ENCODE measurements at regions not wholly inside any gene's neighbourhood (a gene's known extent, or its start where the extent isn't known, plus 50 kb on each side); places are given as distances from the start of the nearest gene placed in this dataset.

DNA sequence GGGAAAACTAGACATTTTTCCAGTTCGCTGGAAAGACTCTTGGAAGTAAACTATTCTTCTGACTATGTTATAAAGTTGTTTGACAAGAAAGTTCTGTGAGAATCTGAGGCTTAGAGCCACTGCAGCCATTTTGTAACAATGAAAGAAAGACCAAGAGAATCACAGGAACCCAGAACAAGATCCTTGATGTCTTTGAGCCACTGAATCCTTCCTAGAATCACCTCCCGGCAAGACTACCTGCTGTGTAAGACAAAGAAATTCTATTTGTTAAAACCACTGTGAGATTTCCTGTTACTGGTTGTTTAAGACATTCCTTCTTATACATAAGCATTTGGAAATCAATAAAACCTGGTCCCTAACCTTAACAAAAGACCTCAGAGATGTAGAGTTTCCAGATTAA, 175.7 kb upstream of the RASGEF1B start:
- H3K9me3 ChIP-seq (replicated peaks; ENCODE audit: low read length) = no peaks in the 10 kb centered on the region
- H3K4me1 ChIP-seq (ENCODE audit: control insufficient read depth, insufficient read depth, low read length) = peaks cover 6% of the 10 kb centered on the region
- H3K36me3 ChIP-seq (ENCODE audit: insufficient read depth, low read length) = no peaks in the 10 kb centered on the region
- H3K4me2 ChIP-seq (ENCODE audit: low read length) = no peak overlapping the region
- H3K4me3 ChIP-seq (ENCODE audit: low read length) = no peak overlapping the region
- peaks cover 4% of the 10 kb centered on the region for H3K27me3 ChIP-seq (ENCODE audit: control insufficient read depth, insufficient read depth, low read length)
- H3K9ac ChIP-seq (ENCODE audit: low read depth, low read length) = no peak overlapping the region

DNA sequence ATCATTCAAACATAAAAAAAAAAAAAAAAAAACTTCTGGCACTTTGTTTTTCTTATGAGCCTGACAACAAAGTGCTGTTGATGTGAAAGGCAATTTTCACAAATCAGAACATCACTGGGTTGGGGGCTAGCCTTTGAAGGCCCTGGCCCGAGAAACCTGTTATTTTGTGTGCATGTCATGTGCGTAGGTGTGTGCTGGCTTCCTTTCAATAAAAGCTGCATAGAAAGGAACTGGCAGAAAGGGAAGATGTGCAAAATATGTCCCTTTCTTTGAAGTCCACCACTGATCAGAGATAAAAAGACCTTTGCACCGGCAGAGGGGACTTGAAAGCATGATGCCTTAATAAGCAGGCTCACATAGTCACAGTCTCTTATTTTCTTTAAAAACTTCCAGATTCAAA, 170.8 kb upstream of the RASGEF1B start:
- Histone ChIP-seq H3K9ac (ENCODE audit: low read depth, low read length) (no peak overlapping the region), H3K4me3 (ENCODE audit: low read length) (no peak overlapping the region), H3K4me2 (ENCODE audit: low read length) (no peak overlapping the region), H3K27me3 (ENCODE audit: control insufficient read depth, insufficient read depth, low read length) (peaks cover 8% of the 10 kb centered on the region), H3K4me1 (ENCODE audit: control insufficient read depth, insufficient read depth, low read length) (no peaks in the 10 kb centered on the region), H3K36me3 (ENCODE audit: insufficient read depth, low read length) (no peaks in the 10 kb centered on the region), H3K9me3 (replicated peaks; ENCODE audit: low read length) (no peaks in the 10 kb centered on the region)

DNA sequence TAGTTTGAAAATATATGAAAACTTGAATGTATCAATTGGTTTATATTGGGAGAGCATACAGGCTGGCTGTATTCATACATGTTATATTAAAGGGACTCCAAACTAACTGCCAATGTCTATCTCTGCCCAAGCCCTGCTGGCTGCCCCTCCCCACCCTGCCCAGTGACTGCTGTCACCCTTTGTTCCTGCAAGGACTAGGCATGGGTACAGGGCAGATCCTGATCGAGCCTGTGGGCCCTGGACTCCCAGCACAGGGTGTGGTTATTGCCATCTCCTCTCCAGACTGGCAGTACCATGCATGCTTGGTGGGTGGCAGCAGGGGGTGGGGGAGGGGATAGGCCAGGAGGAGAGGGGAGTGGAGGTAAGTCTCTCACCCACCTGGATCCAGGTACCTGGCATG, 167.5 kb upstream of the RASGEF1B start:
- no peak overlapping the region for H3K4me2 ChIP-seq (ENCODE audit: low read length)
- H3K27me3 ChIP-seq (ENCODE audit: control insufficient read depth, insufficient read depth, low read length) = peaks cover 3% of the 10 kb centered on the region
- H3K9ac ChIP-seq (ENCODE audit: low read depth, low read length) = no peak overlapping the region
- no peaks in the 10 kb centered on the region for H3K9me3 ChIP-seq (replicated peaks; ENCODE audit: low read length)
- H3K36me3 ChIP-seq (ENCODE audit: insufficient read depth, low read length) = no peaks in the 10 kb centered on the region
- H3K4me1 ChIP-seq (ENCODE audit: control insufficient read depth, insufficient read depth, low read length) = no peaks in the 10 kb centered on the region
- H3K4me3 ChIP-seq (ENCODE audit: low read length) = no peak overlapping the region

DNA sequence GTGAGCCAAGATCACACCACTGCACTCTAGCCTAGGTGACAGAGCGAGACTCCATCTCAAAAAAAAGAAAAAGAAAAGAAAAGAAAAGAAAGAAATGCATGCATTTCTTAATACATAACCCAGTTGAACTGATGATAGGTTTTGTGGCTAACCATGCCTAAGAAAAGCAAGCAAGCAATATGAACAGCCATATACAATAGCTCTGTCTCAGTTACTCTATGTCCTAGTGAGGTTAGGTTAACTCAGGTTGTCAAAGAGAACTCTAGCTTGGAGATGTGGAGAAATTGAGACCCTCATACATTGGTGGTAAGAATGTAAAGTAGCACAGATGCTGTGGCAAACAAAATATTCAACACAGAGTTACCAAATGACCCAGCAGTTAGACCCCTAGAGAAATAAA, 167.0 kb upstream of the RASGEF1B start:
- Histone ChIP-seq H3K4me1 (ENCODE audit: control insufficient read depth, insufficient read depth, low read length) (no peaks in the 10 kb centered on the region), H3K9ac (ENCODE audit: low read depth, low read length) (no peak overlapping the region)

DNA sequence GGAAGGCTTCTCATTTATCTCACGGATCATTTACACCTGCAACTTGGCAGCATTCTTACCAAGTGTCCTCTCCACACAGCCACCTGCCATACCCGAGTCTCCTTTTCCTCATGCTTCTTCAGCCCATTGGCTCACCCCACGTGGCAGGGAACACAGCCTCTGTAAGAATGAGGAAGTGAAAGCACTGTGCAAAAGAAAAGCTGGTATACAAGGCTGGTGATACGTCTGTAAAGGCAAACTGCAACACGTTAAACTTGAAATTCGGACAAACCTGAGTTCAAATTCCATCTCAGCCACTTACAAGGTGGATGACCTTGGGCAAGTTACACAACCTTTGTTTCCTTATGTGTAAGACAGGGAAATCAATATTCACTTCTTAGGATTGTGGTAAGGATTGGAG, 164.0 kb upstream of the RASGEF1B start:
- H3K27me3 ChIP-seq (ENCODE audit: control insufficient read depth, insufficient read depth, low read length) = no peaks in the 10 kb centered on the region
- H3K36me3 ChIP-seq (ENCODE audit: insufficient read depth, low read length) = no peaks in the 10 kb centered on the region
- H3K9ac ChIP-seq (ENCODE audit: low read depth, low read length) = no peak overlapping the region
- no peak overlapping the region for H3K4me2 ChIP-seq (ENCODE audit: low read length)
- H3K4me3 ChIP-seq (ENCODE audit: low read length) = no peak overlapping the region
- H3K4me1 ChIP-seq (ENCODE audit: control insufficient read depth, insufficient read depth, low read length) = peaks cover 19% of the 10 kb centered on the region
- no peaks in the 10 kb centered on the region for H3K9me3 ChIP-seq (replicated peaks; ENCODE audit: low read length)

More for the DNA sequence above, 167.0 kb upstream of the RASGEF1B start:
- Histone ChIP-seq H3K36me3 (ENCODE audit: insufficient read depth, low read length) (no peaks in the 10 kb centered on the region), H3K4me3 (ENCODE audit: low read length) (no peak overlapping the region), H3K9me3 (replicated peaks; ENCODE audit: low read length) (no peaks in the 10 kb centered on the region), H3K4me2 (ENCODE audit: low read length) (no peak overlapping the region), H3K27me3 (ENCODE audit: control insufficient read depth, insufficient read depth, low read length) (peaks cover 3% of the 10 kb centered on the region)

DNA sequence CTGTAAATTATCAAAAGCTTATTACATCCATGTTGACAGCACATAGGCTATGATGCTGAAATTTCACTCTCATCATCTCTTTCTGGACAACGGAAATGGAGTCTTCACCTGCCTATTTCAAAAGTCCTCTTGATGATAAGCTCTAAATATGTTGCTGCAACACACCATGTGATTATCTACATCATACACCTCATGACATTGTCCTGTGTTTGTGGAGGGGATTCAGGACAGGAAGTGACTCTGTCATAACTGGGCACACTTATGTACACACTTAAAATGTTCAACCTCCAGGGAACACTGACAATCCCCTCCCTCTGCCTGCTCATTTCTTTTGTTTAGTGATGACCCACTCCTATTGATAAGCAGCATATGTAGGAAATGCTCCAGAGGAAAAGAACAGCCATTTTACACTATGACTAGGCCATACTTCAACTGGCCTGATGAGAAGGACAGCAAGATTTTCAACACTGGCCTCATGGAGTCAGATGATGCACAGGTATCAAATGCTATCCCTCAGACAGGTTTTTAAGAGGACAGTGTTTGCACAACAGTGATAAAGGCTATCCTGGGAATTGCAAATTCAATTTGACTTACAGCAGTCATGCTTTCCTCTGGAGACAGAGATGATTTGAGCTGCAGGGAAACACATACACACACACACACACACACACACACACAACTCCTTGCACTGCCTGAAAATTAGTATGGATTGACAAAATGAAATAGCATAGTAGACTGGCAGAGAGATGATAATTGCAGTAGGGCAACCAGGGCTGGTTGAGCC, 163.3 kb upstream of the RASGEF1B start:
- Histone ChIP-seq H3K27me3 (ENCODE audit: control insufficient read depth, insufficient read depth, low read length) (no peaks in the 10 kb centered on the region), H3K4me1 (ENCODE audit: control insufficient read depth, insufficient read depth, low read length) (peaks cover 19% of the 10 kb centered on the region), H3K4me3 (ENCODE audit: low read length) (no peak overlapping the region), H3K36me3 (ENCODE audit: insufficient read depth, low read length) (no peaks in the 10 kb centered on the region), H3K4me2 (ENCODE audit: low read length) (no peak overlapping the region), H3K9me3 (replicated peaks; ENCODE audit: low read length) (no peaks in the 10 kb centered on the region), H3K9ac (ENCODE audit: low read depth, low read length) (no peak overlapping the region)

DNA sequence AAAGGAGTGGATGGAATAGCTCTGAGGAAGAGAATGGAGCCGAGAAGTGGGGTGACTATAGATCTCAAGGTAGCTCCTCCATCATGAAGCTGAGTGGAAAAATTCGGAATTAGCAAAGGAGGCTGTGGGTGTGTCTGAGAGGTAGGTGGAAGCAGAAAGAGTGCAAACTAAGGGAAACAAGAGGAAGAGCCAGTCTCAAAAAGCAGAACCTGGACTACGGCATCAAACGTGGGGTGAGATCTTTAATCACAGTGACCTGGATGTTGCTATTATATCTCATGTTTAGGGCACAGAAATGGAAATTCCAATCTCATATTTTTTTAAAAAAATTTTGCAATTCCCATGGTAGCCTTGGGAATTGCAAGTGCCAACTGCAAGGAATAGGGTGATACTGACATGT, 162.5 kb upstream of the RASGEF1B start:
- H3K36me3 ChIP-seq (ENCODE audit: insufficient read depth, low read length) = no peaks in the 10 kb centered on the region

DNA sequence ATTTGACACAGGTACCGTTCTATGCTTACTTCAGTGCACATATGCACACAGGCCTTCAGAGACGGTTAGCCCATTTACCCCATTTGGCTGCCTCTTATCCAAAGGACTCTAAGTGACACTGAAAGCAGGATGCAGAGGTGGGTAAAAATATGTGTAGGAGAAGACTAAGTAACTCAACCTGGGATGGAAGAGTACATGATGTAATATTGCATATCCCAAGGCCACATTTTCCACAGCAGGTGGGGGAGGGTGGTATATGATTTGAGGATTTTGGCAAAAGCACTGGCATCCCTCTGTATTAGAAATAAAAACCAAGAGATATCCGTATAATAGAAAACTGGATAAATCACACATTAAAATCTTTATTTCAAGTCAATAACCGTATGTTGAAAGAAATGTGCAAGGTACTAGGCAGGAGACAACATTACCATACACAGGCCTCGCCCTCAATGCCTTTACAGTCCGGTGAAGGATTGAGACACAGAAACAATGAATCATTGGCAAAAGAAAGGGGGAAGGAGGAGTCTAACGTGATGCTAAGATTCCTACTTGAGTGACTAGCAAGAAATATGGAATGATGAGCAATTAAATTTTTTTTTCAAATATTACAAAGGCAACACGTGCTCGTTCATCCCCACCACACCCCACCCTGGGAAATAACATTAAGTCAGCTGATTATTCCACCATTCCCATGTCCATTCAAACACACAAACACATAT, 161.0 kb upstream of the RASGEF1B start:
- Histone ChIP-seq H3K9ac (ENCODE audit: low read depth, low read length) (peak overlapping the region; percentile 6), H3K36me3 (ENCODE audit: insufficient read depth, low read length) (no peaks in the 10 kb centered on the region), H3K9me3 (replicated peaks; ENCODE audit: low read length) (no peaks in the 10 kb centered on the region), H3K4me3 (ENCODE audit: low read length) (no peak overlapping the region), H3K27me3 (ENCODE audit: control insufficient read depth, insufficient read depth, low read length) (no peaks in the 10 kb centered on the region), H3K4me1 (ENCODE audit: control insufficient read depth, insufficient read depth, low read length) (peaks cover 19% of the 10 kb centered on the region), H3K4me2 (ENCODE audit: low read length) (peak overlapping the region; percentile 33)

More for the DNA sequence above, 162.5 kb upstream of the RASGEF1B start:
- no peak overlapping the region for H3K4me2 ChIP-seq (ENCODE audit: low read length)
- no peak overlapping the region for H3K9ac ChIP-seq (ENCODE audit: low read depth, low read length)
- H3K4me1 ChIP-seq (ENCODE audit: control insufficient read depth, insufficient read depth, low read length) = peaks cover 19% of the 10 kb centered on the region
- no peaks in the 10 kb centered on the region for H3K9me3 ChIP-seq (replicated peaks; ENCODE audit: low read length)
- no peak overlapping the region for H3K4me3 ChIP-seq (ENCODE audit: low read length)
- H3K27me3 ChIP-seq (ENCODE audit: control insufficient read depth, insufficient read depth, low read length) = no peaks in the 10 kb centered on the region

DNA sequence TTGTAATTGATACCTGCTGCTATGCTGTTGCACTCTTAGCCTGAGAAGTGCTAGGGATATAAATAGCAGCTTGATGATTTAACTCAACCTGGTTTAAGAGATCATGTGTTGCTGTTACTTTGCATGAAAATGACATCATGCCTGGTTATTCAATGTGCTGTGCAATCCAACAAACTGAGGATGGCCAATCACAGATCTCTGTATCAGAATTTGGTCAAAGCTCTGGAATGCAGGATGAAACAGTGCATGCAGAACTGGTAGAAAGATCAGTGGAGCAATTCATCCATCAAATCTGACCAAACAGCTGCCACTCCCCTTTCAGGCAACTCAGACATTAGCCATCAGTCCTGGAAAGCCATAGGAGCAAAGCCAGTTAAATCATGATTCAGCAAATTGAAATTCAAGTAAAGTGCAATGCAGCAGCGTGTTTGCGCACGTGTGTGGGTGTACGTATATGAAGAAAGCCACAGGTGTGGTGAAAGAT, 160.3 kb upstream of the RASGEF1B start:
- Histone ChIP-seq H3K9me3 (replicated peaks; ENCODE audit: low read length) (no peaks in the 10 kb centered on the region), H3K4me3 (ENCODE audit: low read length) (no peak overlapping the region), H3K27me3 (ENCODE audit: control insufficient read depth, insufficient read depth, low read length) (no peaks in the 10 kb centered on the region), H3K9ac (ENCODE audit: low read depth, low read length) (peak overlapping the region; percentile 6), H3K4me1 (ENCODE audit: control insufficient read depth, insufficient read depth, low read length) (peaks cover 19% of the 10 kb centered on the region), H3K36me3 (ENCODE audit: insufficient read depth, low read length) (no peaks in the 10 kb centered on the region), H3K4me2 (ENCODE audit: low read length) (peak overlapping the region; percentile 33)

DNA sequence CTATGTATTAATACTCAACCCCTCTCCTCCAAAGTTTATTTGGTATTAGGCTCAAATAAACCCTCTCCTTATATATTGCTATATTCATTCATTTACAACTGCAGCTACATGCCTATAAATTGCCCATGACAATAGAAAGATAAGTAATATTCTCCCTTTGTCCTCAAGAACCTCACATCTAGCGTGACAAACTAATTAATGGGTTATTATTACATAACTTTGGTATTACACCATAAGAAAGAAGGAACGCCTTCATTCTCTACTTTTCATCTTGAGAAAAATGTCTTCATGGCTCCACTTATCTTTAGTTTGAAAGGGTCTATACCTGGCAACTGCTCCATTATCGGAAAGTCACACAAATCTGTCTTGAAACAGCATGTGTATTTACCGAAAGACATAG, 157.7 kb upstream of the RASGEF1B start:
- no peaks in the 10 kb centered on the region for H3K36me3 ChIP-seq (ENCODE audit: insufficient read depth, low read length)

DNA sequence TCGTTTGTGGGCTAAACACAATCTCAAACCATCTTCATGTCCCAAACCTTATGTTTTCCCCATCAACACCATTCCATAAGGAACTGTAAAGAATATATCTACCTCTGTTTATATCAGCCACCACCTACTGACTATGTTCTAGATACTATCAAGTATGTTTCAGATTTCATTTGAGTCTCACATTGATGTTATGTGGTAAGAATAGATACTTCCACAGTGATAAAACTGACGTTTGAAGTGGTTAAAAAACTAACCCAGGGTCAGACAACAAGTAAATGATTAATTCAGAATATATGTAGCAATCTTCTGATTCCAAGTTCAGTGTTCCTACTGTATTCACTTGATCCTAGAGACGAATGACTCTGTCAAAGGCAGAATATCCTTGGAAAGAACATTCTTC, 156.8 kb upstream of the RASGEF1B start:
- H3K4me1 ChIP-seq (ENCODE audit: control insufficient read depth, insufficient read depth, low read length) = peaks cover 19% of the 10 kb centered on the region

More for the DNA sequence above, 157.7 kb upstream of the RASGEF1B start:
- no peak overlapping the region for H3K4me2 ChIP-seq (ENCODE audit: low read length)
- H3K9ac ChIP-seq (ENCODE audit: low read depth, low read length) = no peak overlapping the region
- no peaks in the 10 kb centered on the region for H3K27me3 ChIP-seq (ENCODE audit: control insufficient read depth, insufficient read depth, low read length)
- H3K9me3 ChIP-seq (replicated peaks; ENCODE audit: low read length) = no peaks in the 10 kb centered on the region
- peaks cover 19% of the 10 kb centered on the region for H3K4me1 ChIP-seq (ENCODE audit: control insufficient read depth, insufficient read depth, low read length)
- H3K4me3 ChIP-seq (ENCODE audit: low read length) = no peak overlapping the region

More for the DNA sequence above, 156.8 kb upstream of the RASGEF1B start:
- H3K9me3 ChIP-seq (replicated peaks; ENCODE audit: low read length) = no peaks in the 10 kb centered on the region
- H3K4me2 ChIP-seq (ENCODE audit: low read length) = no peak overlapping the region
- H3K4me3 ChIP-seq (ENCODE audit: low read length) = no peak overlapping the region
- H3K9ac ChIP-seq (ENCODE audit: low read depth, low read length) = no peak overlapping the region
- no peaks in the 10 kb centered on the region for H3K27me3 ChIP-seq (ENCODE audit: control insufficient read depth, insufficient read depth, low read length)
- no peaks in the 10 kb centered on the region for H3K36me3 ChIP-seq (ENCODE audit: insufficient read depth, low read length)

All from skeletal muscle satellite cell (primary cell).